ENCODE measurements at regions not wholly inside any gene's neighbourhood (a gene's known extent, or its start where the extent isn't known, plus 50 kb on each side); places are given as distances from the start of the nearest gene placed in this dataset.

DNA sequence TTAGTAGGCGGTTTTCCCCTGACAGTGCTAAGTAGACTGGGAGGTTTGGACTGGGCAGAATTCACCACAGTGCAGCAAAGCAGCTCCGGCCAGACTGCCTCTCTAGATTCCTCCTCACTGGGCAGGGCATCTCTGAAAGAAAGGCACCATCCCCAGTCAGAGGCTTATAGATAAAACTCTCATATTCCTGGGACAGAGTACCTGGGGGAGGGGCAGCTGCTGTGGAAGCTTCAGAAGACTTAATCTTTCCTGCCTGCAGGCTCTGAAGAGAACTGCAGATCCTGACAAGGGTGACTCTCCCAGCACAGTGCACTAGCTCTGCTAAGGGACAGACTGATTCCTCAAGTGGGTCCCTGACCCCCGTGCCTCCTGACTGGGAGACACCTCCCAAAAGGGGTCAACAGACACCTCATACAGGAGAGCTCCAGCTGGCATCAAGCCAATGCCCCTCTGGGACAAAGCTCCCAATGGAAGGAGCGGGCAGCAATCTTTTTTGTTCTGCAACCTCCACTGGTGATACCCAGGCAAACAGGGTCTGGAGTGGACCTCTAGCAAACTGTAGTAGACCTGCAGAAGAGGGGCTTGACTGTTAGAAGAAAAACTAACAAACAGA lies 266.8 kb upstream of the CRIM1 start:
- H3K4me3 ChIP-seq (ENCODE audit: low read depth in 1 of 3, low read length in 3 of 3): no peak overlapping the region
- no peak overlapping the region for H3K27ac ChIP-seq (ENCODE audit: low read depth in 1 of 3, low read length in 2 of 3)
- peaks cover 0 to 4% of the 10 kb centered on the region in 2 donors for H3K9me3 ChIP-seq (ENCODE audit: control insufficient read depth in 2 of 2, insufficient read depth in 1 of 2, low read depth in 1 of 2, low read length in 1 of 2)
- H3K36me3 ChIP-seq (ENCODE audit: control insufficient read depth in 3 of 3, insufficient read depth in 2 of 3, low read depth in 1 of 3, low read length in 3 of 3): no peaks in the 10 kb centered on the region
- 65 to 75% (median 68%) methylated on average over 4 of the region's 4 CpGs for whole genome bisulfite sequencing, 3 donors
- no peak for FAIRE-seq
- H3K27me3 ChIP-seq (ENCODE audit: control insufficient read depth in 3 of 3, insufficient read depth in 3 of 3, low read length in 3 of 3): no peaks in the 10 kb centered on the region
- H3K4me1 ChIP-seq (ENCODE audit: control insufficient read depth in 3 of 3, insufficient read depth in 2 of 3, low read depth in 1 of 3, low read length in 2 of 3): no peaks in the 10 kb centered on the region
- DNase-seq: no peak

DNA sequence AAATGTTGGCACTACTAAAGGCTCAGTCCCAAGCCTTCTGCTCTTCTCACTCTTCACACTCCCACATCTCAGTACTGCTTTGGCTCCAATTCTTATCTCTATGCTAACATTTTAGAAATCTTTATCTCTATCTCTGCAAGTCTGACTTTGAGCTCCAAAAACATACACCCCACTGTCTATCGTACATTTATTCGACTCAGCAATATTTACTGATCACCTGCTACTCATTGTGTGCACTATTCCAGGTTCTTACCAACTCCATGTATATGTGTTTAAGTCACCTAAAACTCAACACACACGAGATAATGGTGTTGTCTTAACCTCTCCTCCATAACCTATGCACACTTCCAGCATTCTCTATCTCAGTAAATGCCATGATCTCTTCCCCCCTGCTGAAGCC lies 268.2 kb upstream of the CRIM1 start:
- no peak overlapping the region for H3K27ac ChIP-seq (ENCODE audit: low read depth in 1 of 3, low read length in 2 of 3)
- peaks cover 0 to 4% of the 10 kb centered on the region in 2 donors for H3K9me3 ChIP-seq (ENCODE audit: control insufficient read depth in 2 of 2, insufficient read depth in 1 of 2, low read depth in 1 of 2, low read length in 1 of 2)
- 48 to 65% (median 50%) methylated on average over 3 of the region's 3 CpGs for WGBS, 3 donors
- no peaks in the 10 kb centered on the region for H3K4me1 ChIP-seq (ENCODE audit: control insufficient read depth in 3 of 3, insufficient read depth in 2 of 3, low read depth in 1 of 3, low read length in 2 of 3)
- H3K4me3 ChIP-seq (ENCODE audit: low read depth in 1 of 3, low read length in 3 of 3): no peak overlapping the region
- no peak for FAIRE-seq
- DNase-seq: no peak
- H3K27me3 ChIP-seq (ENCODE audit: control insufficient read depth in 3 of 3, insufficient read depth in 3 of 3, low read length in 3 of 3): no peaks in the 10 kb centered on the region
- H3K36me3 ChIP-seq (ENCODE audit: control insufficient read depth in 3 of 3, insufficient read depth in 2 of 3, low read depth in 1 of 3, low read length in 3 of 3): no peaks in the 10 kb centered on the region

DNA sequence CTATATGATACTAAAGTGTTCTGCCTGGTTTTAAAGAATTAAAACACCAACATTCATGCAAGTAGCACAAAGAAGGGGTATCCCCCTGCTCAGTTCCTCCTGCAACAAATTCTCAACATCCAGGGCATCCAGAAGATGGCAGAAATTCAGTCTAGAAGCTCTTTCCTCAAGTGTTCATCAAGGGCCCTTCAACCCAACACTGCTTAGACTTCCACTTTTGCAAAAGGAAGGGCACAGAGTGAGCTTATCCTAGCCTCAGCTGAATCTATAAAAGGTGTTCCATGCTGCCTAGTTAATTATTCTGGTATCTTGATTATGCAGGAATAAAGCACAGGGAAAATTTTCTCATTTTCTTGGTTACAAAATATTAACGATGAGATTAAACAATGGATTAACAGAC lies 275.8 kb upstream of the CRIM1 start:
- no peaks in the 10 kb centered on the region for H3K9me3 ChIP-seq (ENCODE audit: control insufficient read depth in 2 of 2, insufficient read depth in 1 of 2, low read depth in 1 of 2, low read length in 1 of 2)
- FAIRE-seq: no peak

DNA sequence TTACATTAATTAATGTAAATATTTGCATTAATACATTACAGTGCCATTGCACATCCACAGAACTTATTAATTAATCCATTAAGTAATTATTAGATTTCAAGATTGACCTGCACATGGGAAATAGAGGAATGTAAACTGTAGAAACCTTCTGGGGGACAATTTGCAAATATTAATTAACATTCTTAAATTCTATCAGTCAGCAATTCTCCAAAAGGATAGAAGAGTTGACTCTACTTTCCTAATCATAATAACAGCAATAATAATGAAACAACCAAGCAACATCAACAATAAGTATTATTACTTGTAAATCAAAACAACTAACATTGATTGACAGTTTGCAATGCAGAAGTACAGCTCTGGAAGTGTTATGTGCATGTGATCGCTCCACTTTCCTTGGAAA lies 281.6 kb upstream of the CRIM1 start:
- peaks cover 0 to 1% of the 10 kb centered on the region in 2 donors for H3K9me3 ChIP-seq (ENCODE audit: control insufficient read depth in 2 of 2, insufficient read depth in 1 of 2, low read depth in 1 of 2, low read length in 1 of 2)
- H3K36me3 ChIP-seq (ENCODE audit: control insufficient read depth in 3 of 3, insufficient read depth in 2 of 3, low read depth in 1 of 3, low read length in 3 of 3): no peaks in the 10 kb centered on the region
- H3K4me1 ChIP-seq (ENCODE audit: control insufficient read depth in 3 of 3, insufficient read depth in 2 of 3, low read depth in 1 of 3, low read length in 2 of 3): no peaks in the 10 kb centered on the region
- WGBS, 3 donors: 0 to 2% (median 0%) methylated on average over 1 of the region's 1 CpG
- H3K4me3 ChIP-seq (ENCODE audit: low read depth in 1 of 3, low read length in 3 of 3): no peak overlapping the region
- H3K27me3 ChIP-seq (ENCODE audit: control insufficient read depth in 3 of 3, insufficient read depth in 3 of 3, low read length in 3 of 3): no peaks in the 10 kb centered on the region
- no peak overlapping the region for H3K27ac ChIP-seq (ENCODE audit: low read depth in 1 of 3, low read length in 2 of 3)
- FAIRE-seq (no peak), DNase-seq (no peak)

More for the DNA sequence above, 275.8 kb upstream of the CRIM1 start:
- Histone ChIP-seq H3K27ac (ENCODE audit: low read depth in 1 of 3, low read length in 2 of 3) (no peak overlapping the region), H3K36me3 (ENCODE audit: control insufficient read depth in 3 of 3, insufficient read depth in 2 of 3, low read depth in 1 of 3, low read length in 3 of 3) (no peaks in the 10 kb centered on the region), H3K4me1 (ENCODE audit: control insufficient read depth in 3 of 3, insufficient read depth in 2 of 3, low read depth in 1 of 3, low read length in 2 of 3) (no peaks in the 10 kb centered on the region), H3K27me3 (ENCODE audit: control insufficient read depth in 3 of 3, insufficient read depth in 3 of 3, low read length in 3 of 3) (no peaks in the 10 kb centered on the region), H3K4me3 (ENCODE audit: low read depth in 1 of 3, low read length in 3 of 3) (no peak overlapping the region)
- 80 to 92% (median 86%) methylated on average over 1 of the region's 1 CpG for WGBS, 3 donors
- DNase-seq: no peak

DNA sequence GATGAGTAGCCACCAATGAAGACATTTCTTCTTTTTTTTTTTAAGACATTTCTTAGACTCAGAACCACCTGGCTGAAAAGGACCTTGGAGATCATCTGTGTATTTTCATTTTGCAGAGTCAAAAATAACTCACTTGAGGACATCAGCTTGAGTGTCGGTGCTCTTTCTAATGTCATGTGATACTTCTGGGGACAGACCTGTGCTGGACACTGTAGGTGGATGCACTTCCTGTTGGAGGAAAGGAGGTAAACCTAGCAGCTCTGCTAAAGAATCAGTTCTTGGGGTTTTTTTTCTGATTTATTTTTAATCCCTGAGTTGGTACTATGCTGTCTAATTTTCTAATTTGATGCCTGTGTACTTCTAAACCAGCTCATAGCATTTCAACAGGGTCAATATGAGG lies 283.9 kb upstream of the CRIM1 start:
- no peaks in the 10 kb centered on the region for H3K27me3 ChIP-seq (ENCODE audit: control insufficient read depth in 3 of 3, insufficient read depth in 3 of 3, low read length in 3 of 3)
- H3K4me3 ChIP-seq (ENCODE audit: low read depth in 1 of 3, low read length in 3 of 3): no peak overlapping the region
- H3K36me3 ChIP-seq (ENCODE audit: control insufficient read depth in 3 of 3, insufficient read depth in 2 of 3, low read depth in 1 of 3, low read length in 3 of 3): no peaks in the 10 kb centered on the region
- H3K4me1 ChIP-seq (ENCODE audit: control insufficient read depth in 3 of 3, insufficient read depth in 2 of 3, low read depth in 1 of 3, low read length in 2 of 3): no peaks in the 10 kb centered on the region
- FAIRE-seq (no peak), DNase-seq (no peak)
- H3K9me3 ChIP-seq (ENCODE audit: control insufficient read depth in 2 of 2, insufficient read depth in 1 of 2, low read depth in 1 of 2, low read length in 1 of 2): peaks cover 0 to 4% of the 10 kb centered on the region in 2 donors
- H3K27ac ChIP-seq (ENCODE audit: low read depth in 1 of 3, low read length in 2 of 3): no peak overlapping the region
- 82 to 93% (median 84%) methylated on average over 1 of the region's 1 CpG for WGBS, 3 donors

DNA sequence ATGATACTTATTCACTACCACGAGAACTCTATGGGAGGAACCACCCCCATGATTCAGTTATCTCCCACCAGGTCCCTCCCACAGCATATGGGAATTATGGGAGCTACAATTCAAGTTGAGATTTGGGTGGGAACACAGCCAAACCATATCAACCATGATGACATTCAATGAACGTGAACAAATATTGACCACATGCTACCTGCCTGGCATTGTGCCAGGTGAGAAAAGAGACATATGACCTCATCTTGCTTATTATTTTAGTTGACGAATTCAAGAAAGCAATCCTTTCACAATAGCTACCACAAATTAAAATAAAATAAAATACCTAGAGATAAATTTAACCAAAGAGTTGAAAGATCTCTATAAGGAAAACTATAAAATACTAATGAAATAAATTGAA lies 286.5 kb upstream of the CRIM1 start:
- no peaks in the 10 kb centered on the region for H3K36me3 ChIP-seq (ENCODE audit: control insufficient read depth in 3 of 3, insufficient read depth in 2 of 3, low read depth in 1 of 3, low read length in 3 of 3)
- 49 to 64% (median 55%) methylated on average over 3 of the region's 3 CpGs for WGBS, 3 donors
- no peaks in the 10 kb centered on the region for H3K4me1 ChIP-seq (ENCODE audit: control insufficient read depth in 3 of 3, insufficient read depth in 2 of 3, low read depth in 1 of 3, low read length in 2 of 3)
- peaks cover 0 to 4% of the 10 kb centered on the region in 2 donors for H3K9me3 ChIP-seq (ENCODE audit: control insufficient read depth in 2 of 2, insufficient read depth in 1 of 2, low read depth in 1 of 2, low read length in 1 of 2)
- H3K27me3 ChIP-seq (ENCODE audit: control insufficient read depth in 3 of 3, insufficient read depth in 3 of 3, low read length in 3 of 3): no peaks in the 10 kb centered on the region
- H3K4me3 ChIP-seq (ENCODE audit: low read depth in 1 of 3, low read length in 3 of 3): no peak overlapping the region
- no peak overlapping the region for H3K27ac ChIP-seq (ENCODE audit: low read depth in 1 of 3, low read length in 2 of 3)
- FAIRE-seq (no peak), DNase-seq (peak in 1 of 2 donors; percentile 10)

DNA sequence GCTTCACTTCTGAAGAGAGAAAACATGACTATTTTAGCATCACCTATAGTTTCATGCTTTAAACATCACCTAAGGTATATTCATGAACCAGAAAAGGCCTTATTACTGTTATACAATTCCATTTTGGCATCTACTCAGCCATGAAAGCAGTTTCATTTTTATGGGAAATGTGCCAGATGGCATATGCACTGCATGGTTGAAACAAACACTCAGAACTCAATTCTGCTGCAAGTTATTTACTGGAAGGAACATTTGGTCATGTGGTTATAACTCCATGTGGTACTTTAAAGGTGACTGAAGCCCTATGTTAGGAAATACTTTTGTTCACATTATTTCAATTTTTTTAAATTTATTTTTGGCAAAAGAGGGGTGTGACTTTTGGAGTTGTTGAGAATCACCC lies 287.5 kb upstream of the CRIM1 start:
- Histone ChIP-seq H3K36me3 (ENCODE audit: control insufficient read depth in 3 of 3, insufficient read depth in 2 of 3, low read depth in 1 of 3, low read length in 3 of 3) (no peaks in the 10 kb centered on the region), H3K27ac (ENCODE audit: low read depth in 1 of 3, low read length in 2 of 3) (no peak overlapping the region), H3K4me1 (ENCODE audit: control insufficient read depth in 3 of 3, insufficient read depth in 2 of 3, low read depth in 1 of 3, low read length in 2 of 3) (no peaks in the 10 kb centered on the region), H3K4me3 (ENCODE audit: low read depth in 1 of 3, low read length in 3 of 3) (no peak overlapping the region), H3K9me3 (ENCODE audit: control insufficient read depth in 2 of 2, insufficient read depth in 1 of 2, low read depth in 1 of 2, low read length in 1 of 2) (peaks cover 0 to 4% of the 10 kb centered on the region in 2 donors), H3K27me3 (ENCODE audit: control insufficient read depth in 3 of 3, insufficient read depth in 3 of 3, low read length in 3 of 3) (no peaks in the 10 kb centered on the region)
- no peak for DNase-seq
- FAIRE-seq: no peak

DNA sequence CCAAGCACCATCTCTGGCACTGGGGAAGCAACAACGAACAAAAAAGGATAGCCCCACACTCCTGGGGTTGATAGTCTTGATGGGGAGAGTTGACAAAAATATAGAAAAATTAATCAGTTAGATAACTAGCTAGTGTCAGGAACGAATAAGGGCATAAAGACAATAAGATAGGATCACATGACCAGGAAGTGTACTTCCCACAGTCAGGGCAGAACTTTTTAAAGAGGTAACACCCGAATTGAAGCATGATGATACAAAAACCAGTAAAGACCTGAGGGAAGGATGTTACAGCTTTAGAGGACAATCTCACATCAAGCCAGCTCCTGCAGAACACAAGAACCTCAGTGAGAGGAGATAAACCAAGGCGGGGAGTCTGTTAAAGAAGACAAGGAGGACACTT lies 295.4 kb upstream of the CRIM1 start:
- peaks cover 0 to 13% (median 1%) of the 10 kb centered on the region in 3 donors for H3K4me1 ChIP-seq (ENCODE audit: control insufficient read depth in 3 of 3, insufficient read depth in 2 of 3, low read depth in 1 of 3, low read length in 2 of 3)
- H3K4me3 ChIP-seq (ENCODE audit: low read depth in 1 of 3, low read length in 3 of 3): no peak overlapping the region
- 24 to 41% (median 37%) methylated on average over 4 of the region's 4 CpGs for WGBS, 3 donors
- H3K27ac ChIP-seq (ENCODE audit: low read depth in 1 of 3, low read length in 2 of 3): peak overlapping the region; percentile 26 to 80 (median 68)
- FAIRE-seq (no peak), DNase-seq (no peak)
- H3K36me3 ChIP-seq (ENCODE audit: control insufficient read depth in 3 of 3, insufficient read depth in 2 of 3, low read depth in 1 of 3, low read length in 3 of 3): no peaks in the 10 kb centered on the region
- H3K27me3 ChIP-seq (ENCODE audit: control insufficient read depth in 3 of 3, insufficient read depth in 3 of 3, low read length in 3 of 3): no peaks in the 10 kb centered on the region
- no peaks in the 10 kb centered on the region for H3K9me3 ChIP-seq (ENCODE audit: control insufficient read depth in 2 of 2, insufficient read depth in 1 of 2, low read depth in 1 of 2, low read length in 1 of 2)

DNA sequence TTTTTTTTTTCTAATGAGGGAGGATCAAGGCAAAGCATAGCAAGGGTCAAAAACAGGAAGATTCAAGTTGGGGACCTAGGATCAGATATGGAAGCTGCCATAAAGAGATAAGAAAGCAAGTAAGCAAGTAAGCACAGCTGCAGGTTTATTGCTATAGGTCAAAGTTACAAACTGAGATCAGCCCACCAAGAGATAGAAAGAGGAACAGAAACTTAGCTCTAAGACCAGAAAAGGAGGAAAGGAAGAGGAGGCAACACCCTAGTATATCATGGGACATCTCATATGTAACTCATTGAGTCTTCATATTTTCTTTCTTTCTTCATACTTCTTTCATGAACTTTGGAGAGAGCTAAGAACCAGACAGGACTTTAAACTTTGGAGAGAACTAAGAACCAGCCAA lies 295.9 kb upstream of the CRIM1 start:
- DNase-seq: peak; percentile 78 to 84
- no peaks in the 10 kb centered on the region for H3K27me3 ChIP-seq (ENCODE audit: control insufficient read depth in 3 of 3, insufficient read depth in 3 of 3, low read length in 3 of 3)
- peak overlapping the region; percentile 26 to 80 (median 68) for H3K27ac ChIP-seq (ENCODE audit: low read depth in 1 of 3, low read length in 2 of 3)
- peaks cover 0 to 13% (median 1%) of the 10 kb centered on the region in 3 donors for H3K4me1 ChIP-seq (ENCODE audit: control insufficient read depth in 3 of 3, insufficient read depth in 2 of 3, low read depth in 1 of 3, low read length in 2 of 3)
- H3K36me3 ChIP-seq (ENCODE audit: control insufficient read depth in 3 of 3, insufficient read depth in 2 of 3, low read depth in 1 of 3, low read length in 3 of 3): no peaks in the 10 kb centered on the region
- no peak for FAIRE-seq
- no peak overlapping the region for H3K4me3 ChIP-seq (ENCODE audit: low read depth in 1 of 3, low read length in 3 of 3)
- no peaks in the 10 kb centered on the region for H3K9me3 ChIP-seq (ENCODE audit: control insufficient read depth in 2 of 2, insufficient read depth in 1 of 2, low read depth in 1 of 2, low read length in 1 of 2)

Data from small intestine (tissue), 7 donors.